RWPE1 (cell line): ENCODE measurements at regions not wholly inside any gene's neighbourhood (a gene's known extent, or its start where the extent isn't known, plus 50 kb on each side); places are given as distances from the start of the nearest gene placed in this dataset.

ENCODE experiments used
- CTCF ChIA-PET: fragments of 350-600 bp; sonication (Branson Sonifier 250); formaldehyde crosslinking; extraction: SDS; loops from one replicate; lab custom pipeline; 2021; lab: Yijun Ruan, JAX
- POLR2A ChIA-PET: fragments of 400-600 bp; formaldehyde crosslinking; extraction: SDS; loops from one replicate; lab custom pipeline; 2020; ENCODE audit warnings: antibody characterized with exemption; ENCODE audit not compliant: low non-redundant PET; lab: Yijun Ruan, JAX
- DNase-seq: peaks from one replicate; pipeline ENCODE4 v3.0.0; 2012; ENCODE audit warnings: low spot score
- H3K27ac ChIP-seq: fragments of 450-650 bp; 2 replicates; pipeline ENCODE4 v1.5.1; 2017
- CTCF ChIP-seq: fragments of 450-650 bp; conservative IDR thresholded peaks from 2 replicates; pipeline ENCODE4 v1.5.1; 2017; ENCODE audit warnings: low read depth, mild to moderate bottlenecking

GRCh38 chr3:5811016-5811415, 623.5 kb downstream of the EDEM1 start:
- no peak for DNase-seq
- H3K27ac ChIP-seq, result no peak overlapping the region
- no peak for TF ChIP-seq CTCF
- CTCF ChIA-PET, result no interaction called here
- POLR2A ChIA-PET, result no interaction called here

DNA sequence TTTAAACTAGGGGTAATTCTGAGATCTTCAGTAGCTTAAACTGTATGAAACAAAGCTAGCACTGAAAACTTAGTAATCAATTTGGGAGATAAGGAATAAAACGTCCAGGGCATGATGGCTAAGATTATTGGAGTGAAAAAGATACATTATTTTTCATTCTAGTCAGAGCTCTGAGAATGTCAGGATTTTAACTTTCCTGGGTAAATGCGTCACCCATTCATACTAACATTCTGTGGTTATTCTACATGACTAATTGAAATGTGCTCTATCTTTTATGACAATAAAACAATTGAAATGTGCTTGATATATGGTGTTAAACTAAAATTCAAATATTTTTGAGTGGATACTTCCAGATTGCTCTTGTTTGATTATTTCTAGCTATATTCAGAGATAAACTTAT, 626.0 kb downstream of the EDEM1 start:
- no peak for DNase-seq
- ChIA-PET POLR2A (no interaction called here), CTCF (interaction anchor here (0.5 kb wide), 1 partner anchor 1255 kb away, joined by 4 read pairs; no protein-coding TSS in a partner anchor)
- no peak for TF ChIP-seq CTCF
- no peak overlapping the region for H3K27ac ChIP-seq

GRCh38 chr3:5822843-5823242, 635.3 kb downstream of the EDEM1 start:
- ChIA-PET POLR2A (no interaction called here), CTCF (no interaction called here)
- DNase-seq, result no peak
- H3K27ac ChIP-seq, result no peak overlapping the region
- TF ChIP-seq CTCF, result no peak

- no peak for TF ChIP-seq CTCF
- no peak overlapping the region for H3K27ac ChIP-seq
- ChIA-PET CTCF (no interaction called here), POLR2A (no interaction called here)
- no peak for DNase-seq
Measured at GRCh38 chr3:5826467-5826866, 639.0 kb downstream of the EDEM1 start.

DNA sequence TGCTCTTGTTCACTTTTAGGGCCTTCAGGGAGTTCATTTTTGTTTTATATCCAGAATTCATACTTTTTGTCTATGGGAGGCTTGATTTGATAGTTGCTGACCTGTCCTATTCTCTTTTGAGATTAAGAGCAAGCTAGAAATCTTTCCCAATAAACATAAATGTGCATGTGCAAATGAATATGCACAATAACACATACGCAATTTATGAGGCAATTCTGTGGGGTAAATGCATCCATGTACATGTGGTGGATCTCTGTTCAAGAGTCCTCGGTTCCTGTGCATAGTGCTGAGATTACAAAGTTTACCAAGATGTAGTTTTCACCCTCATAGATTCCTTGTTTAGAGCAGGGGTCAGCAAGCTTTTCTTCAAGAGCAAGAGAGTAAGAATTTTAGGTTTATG, 640.7 kb downstream of the EDEM1 start:
- no peak for DNase-seq
- no peak for TF ChIP-seq CTCF
- H3K27ac ChIP-seq, result no peak overlapping the region
- ChIA-PET POLR2A (no interaction called here), CTCF (no interaction called here)

DNA sequence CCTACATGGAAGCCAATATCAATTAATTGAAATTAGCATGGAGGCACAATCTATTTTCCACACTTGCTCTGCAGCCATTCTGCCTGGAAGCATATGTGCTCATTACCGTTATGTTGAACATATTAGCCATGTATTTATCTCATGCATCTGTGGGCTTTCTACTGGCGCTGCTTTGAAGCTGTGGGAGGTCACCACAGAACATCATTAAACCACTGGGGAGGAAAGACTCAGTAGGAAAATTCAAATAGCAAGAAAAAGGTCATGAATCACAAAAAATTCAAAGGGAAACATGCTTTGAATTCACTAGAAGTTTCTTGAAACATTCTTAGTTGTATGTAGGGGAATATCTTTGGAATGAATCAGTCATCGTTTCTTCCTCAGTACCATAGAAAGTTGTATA, 652.5 kb downstream of the EDEM1 start:
- DNase-seq, result no peak
- H3K27ac ChIP-seq, result no peak overlapping the region
- ChIA-PET POLR2A (no interaction called here), CTCF (no interaction called here)
- TF ChIP-seq CTCF, result no peak

- TF ChIP-seq CTCF, result no peak
- ChIA-PET CTCF (no interaction called here), POLR2A (no interaction called here)
Measured at GRCh38 chr3:5841599-5841998, 654.1 kb downstream of the EDEM1 start.

More at GRCh38 chr3:5841599-5841998, 654.1 kb downstream of the EDEM1 start:
- H3K27ac ChIP-seq, result no peak overlapping the region
- no peak for DNase-seq
